Femur (tissue), 1 donor: ENCODE measurements at regions not wholly inside any gene's neighbourhood (a gene's known extent, or its start where the extent isn't known, plus 50 kb on each side); places are given as distances from the start of the nearest gene placed in this dataset.
A peak's percentile ranks its signal among the peaks of the same experiment; 100 is the strongest.

ENCODE experiments used
- DNase-seq: peaks from one replicate; pipeline ENCODE4 v3.0.0-alpha.2; 2017

GRCh38 chr14:51552275-51552674, 99.4 kb upstream of the FRMD6 start:
- DNase-seq, result no peak

- no peak for DNase-seq
Observed at GRCh38 chr14:51552768-51553404, 98.8 kb upstream of the FRMD6 start.

DNA sequence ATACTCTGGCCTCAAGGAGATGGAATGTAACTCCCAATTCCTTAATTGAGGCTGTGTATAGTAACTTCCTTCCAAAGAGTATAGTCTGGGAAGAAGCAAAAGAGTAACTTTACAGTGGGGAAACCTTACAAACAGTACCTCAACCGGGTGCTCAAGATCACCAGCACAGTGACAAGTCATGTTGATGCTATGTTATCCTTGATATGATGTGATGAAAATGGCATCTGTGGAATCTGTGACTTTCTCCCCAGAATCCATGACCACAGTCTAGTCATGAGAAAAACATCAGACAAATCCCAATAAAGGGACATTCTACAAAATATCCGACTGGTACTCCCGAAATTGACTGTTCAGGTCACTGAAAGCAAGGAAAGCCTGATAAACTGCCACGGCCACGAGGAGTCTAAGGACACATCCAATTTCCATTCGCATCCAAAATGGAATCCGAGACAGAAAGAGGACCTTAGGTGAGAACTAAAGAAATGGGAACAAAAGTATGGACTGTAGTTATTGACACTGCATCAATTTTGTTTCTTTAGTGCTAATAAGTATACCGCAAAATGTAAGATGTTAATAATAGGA, 97.3 kb upstream of the FRMD6 start:
- DNase-seq, result no peak

GRCh38 chr14:51554953-51555352, 96.8 kb upstream of the FRMD6 start:
- DNase-seq, result no peak

- DNase-seq, result no peak
Observed at GRCh38 chr14:51561141-51561540, 90.6 kb upstream of the FRMD6 start.

GRCh38 chr14:51562816-51563215, 88.9 kb upstream of the FRMD6 start:
- DNase-seq, result no peak

- DNase-seq, result no peak
Observed at GRCh38 chr14:51563560-51563959, 88.2 kb upstream of the FRMD6 start.

DNA sequence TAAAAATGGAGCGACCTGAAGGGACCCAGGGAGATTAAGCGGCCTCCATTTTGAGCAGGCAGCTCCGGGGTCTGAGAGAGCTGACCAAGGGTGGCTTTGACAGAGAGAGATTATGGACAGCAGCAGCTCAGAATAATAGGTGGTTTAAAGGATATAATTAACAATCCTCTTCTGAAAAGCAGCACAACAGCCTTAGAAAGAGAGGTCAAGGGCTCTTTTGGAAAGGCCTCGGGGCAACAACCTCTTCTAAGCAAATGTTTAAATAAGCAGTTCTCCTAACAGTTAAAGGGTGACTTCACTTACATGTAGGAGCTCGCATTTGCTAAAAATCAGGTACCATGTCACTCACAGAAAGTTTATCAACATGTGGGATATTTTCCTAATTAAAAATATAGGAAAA, 87.2 kb upstream of the FRMD6 start:
- DNase-seq, result no peak

- DNase-seq, result no peak
Observed at GRCh38 chr14:51564986-51565604, 86.6 kb upstream of the FRMD6 start.

DNA sequence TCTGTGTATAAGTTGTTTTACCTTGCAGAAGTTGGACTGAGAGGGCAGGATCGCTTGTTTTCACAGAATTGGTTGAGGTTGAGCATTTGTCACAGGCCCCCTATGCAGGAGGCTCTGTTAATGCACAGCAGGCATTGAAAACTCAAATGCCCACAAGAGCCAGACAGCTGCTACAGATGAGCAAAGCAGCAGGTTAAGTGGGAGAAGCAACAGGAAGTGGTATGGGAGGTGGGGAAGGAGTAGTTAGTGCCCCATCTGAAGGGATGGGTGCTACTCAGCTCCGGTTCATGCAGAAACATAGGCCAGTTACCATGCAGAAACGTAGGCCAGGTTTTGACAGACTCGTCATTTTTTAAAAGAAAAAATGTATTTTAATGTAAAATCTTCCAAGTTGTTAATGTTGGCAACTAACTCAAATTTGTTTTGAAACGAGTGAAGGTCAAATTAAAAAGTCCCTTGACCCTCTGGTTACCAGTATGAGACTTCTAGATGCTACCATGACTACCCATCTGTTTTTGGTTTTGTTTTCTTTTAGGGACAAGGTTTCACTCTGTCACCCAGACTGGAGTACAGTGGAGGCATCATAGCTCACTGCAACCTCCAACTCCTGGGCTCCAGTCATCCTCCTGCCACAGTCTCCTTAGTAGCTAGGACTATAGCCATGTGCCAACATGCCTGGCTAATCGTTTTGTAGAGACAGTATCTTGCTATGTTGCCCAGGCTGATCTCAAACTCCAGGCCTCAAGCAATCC, 84.7 kb upstream of the FRMD6 start:
- no peak for DNase-seq

DNA sequence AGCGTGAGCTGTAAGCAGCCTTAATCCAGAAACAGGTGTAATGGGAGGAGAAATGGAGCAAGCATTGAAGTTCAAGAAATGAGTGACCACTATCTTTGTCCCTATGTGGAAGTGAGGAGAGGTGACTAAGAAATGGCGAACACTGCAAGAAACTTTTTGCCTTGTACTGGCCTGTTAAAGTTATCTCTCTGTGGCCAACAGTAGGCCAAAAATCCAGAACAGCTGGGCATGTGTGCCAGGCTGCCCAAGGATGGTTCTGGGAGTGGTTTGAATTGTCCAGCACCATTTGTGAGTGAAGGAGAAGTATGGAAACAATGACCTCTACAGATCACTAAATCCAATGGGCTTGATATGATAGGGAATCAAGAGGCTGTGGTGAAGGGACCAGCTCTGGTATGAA, 83.3 kb upstream of the FRMD6 start:
- no peak for DNase-seq

DNA sequence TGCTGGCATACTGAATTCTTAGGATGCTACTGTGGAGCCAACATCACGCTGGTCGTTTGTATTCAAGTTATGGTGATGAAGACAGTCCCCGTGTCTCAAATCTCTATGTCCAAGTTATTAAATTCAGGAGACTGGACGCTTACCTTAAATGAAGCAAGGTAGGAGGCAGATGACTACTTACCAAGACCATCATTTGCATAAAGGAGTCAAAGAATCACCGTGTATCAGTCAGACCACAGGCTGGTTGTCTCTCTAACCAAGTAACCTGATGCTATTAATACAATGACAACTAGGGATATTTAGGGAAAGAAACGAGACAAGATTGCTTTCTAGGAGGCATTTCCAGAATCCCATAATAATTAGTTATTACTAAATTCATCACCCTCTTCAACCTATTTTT, 78.1 kb upstream of the FRMD6 start:
- no peak for DNase-seq

DNA sequence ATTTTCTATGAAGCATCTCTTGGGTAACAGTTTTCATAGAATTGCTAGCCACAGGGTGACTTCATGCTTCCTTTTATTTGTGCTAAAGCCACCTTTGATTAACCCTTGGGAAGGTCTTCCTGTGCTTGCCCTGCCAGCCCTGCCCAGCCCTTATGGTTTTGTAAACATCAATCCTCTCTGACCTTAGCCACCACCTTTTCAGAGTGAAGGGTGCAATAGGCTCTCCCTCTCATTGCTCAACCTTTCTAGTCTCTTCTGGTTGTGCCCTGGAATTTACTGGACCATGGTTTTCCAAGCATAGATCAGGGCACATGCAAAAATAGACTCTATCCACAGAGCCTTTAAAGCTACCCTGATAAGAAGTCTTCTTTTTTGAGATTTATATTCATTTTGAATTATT, 77.7 kb upstream of the FRMD6 start:
- DNase-seq, result no peak

DNA sequence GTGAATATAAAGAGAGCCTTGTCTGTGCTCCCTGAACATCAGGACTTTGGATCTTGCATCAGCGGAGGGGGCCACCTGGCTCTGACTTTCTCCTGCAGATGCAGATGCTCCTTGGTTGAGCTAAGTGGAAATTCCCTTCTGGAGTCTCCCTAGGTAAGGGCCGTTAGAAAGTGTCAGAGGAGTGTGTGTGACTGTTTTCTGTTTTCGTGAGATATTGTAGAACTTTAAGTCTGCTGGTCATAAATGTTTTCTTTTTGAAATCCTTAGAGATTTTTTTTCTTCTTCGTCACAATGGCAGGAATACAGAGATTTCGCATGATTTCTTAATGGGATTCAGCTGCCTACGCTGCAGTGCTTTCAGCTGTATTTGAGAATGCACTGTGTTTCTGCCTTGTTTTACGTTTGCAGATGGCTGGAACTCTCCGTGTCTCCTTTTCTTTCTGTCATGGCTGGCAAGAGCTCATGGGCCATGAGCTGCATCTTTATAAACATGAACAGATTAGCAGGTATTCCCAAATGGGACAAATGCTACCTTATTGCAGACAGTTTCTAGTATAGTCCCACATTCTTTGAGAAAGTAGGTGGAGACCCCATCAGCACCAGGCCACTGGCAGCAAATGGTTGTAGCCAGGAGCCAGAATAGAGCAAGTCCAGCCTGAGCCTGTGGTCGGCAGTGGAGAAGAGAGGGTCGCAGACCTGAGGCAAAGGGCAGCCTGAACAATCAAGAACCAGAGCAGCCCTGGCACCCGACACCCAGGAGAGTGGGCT, 76.2 kb upstream of the FRMD6 start:
- DNase-seq, result peak; percentile 36

DNA sequence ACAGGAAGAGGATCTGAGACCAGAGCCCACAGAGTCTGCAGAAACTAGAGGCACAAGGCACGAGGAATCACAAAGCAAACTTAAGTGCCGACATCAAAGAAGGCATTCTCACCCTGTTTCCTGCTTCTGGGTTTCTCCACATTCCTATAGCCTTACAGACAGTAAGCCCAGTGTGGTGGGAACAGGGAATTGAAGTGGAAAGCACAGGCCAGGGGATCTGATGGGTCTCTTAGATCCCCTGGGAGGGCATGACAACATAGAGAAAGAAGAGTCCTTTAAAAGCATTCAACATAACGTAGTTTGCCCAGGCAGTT, 75.6 kb upstream of the FRMD6 start:
- no peak for DNase-seq

- DNase-seq, result no peak
Observed at GRCh38 chr14:51576879-51577278, 74.8 kb upstream of the FRMD6 start.

DNA sequence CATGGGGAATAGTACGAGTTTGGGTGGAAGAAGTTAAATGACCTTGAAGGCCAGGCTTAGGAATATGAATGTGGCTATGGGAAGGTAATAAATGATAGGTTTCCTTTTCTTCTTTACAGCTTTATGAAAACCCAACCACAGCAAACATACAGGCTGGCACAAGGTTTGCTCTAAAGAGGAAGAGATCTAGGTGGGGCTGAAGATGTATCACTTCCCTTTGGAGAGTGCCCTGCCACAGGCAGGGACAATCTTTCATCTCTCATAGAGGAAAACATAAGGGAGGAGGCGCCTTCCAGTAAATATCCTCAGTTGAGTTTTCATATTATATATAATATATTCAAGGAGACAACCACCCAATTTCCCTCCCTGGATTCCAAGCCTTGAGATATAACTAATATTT, 72.9 kb upstream of the FRMD6 start:
- no peak for DNase-seq

DNA sequence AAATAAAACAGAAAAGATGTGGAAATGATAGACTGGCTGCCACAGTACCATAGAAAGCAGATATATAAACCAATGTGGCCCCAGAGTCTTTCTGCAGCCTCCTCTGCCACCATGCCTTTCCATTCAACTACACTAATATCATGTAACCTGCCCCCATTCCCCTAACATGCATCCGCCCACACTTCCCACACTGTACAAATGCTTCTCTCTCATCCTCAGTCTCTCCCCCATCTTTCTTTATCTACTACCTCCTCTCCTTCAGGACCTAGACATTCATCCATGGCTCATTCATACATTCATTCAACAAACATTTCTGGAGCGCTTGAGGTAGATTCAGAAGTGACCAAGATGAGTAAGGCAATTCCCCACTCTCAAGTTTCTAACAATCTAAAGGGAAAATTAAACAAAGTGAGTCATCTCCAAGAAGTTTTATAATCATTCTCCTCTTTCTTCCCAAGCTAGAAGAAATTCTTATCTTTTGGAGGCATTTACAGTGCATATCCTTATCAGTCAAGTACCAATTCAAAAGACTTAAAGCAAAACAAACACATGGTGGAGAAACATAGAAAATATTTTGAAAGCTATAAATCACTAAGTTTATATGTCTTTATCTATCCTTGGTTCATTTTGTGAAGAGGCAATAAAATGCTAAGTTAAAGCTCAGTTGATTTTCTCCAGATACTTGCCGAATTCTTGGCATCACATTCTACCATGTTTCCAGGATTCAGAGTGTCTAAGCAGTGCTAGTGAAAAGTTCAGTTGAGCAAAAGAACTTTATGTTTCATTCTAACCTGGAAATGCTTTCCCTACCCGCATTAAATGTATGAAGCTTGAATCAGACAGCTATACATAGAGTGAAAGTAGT, 70.5 kb upstream of the FRMD6 start:
- no peak for DNase-seq

DNA sequence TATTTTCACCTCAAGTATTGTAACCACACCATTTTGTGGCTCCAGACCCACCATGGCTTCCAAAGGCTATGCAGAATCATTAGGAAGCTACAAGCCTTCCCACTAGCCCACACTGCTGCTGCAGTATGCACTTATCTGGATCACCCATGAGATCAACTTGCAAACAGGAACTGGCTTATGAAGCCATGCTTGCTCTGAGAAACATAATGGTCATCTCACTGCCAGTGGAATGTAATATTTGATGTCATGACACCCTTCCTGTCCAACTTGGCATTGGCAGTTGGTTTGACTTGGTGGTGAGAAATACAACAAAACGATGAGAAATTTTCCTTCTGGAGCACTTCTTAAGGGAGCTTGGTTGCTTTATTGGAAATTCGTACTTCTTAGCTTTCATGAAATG, 69.3 kb upstream of the FRMD6 start:
- no peak for DNase-seq

DNA sequence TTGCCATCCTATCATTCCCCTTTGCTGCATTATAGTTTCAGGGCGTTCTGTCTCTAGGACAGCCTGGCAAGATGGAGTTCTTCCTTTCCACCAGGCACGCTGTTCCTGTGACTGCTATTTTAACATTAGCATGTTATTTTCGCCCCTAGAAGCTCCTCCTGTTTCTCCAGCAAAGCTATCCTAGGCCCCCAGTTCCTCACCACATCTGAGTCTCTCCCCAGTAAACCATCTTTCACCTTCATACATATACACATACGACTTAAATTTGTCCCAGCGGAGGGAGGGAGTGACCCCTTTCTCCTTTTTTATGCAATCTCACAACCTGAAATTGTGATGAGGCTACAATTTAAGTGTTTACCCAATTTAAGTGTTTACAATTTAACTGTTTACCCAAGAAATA, 66.7 kb upstream of the FRMD6 start:
- no peak for DNase-seq

- no peak for DNase-seq
Observed at GRCh38 chr14:51592836-51593235, 58.9 kb upstream of the FRMD6 start.

DNA sequence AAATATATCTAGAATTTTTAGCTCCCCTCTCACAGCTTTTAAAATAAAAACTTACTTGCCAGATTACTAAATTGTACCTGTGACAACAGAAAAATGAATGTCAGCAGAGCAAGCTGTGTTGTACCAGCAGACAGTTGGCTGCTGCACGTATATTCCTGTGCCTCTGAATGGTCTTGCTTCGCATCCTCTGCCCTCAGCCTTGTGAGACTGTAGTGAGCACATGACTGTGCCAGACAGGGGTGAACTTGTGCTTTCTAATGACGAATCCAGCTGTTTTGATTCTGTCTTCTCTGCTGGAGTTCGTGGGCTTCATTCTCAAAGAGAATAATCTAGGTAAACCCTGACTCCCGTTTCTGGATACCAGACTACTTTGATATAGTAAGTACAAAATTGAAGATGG, 58.3 kb upstream of the FRMD6 start:
- DNase-seq, result no peak
